ENCODE measurements at regions not wholly inside any gene's neighbourhood (a gene's known extent, or its start where the extent isn't known, plus 50 kb on each side); places are given as distances from the start of the nearest gene placed in this dataset.

DNA sequence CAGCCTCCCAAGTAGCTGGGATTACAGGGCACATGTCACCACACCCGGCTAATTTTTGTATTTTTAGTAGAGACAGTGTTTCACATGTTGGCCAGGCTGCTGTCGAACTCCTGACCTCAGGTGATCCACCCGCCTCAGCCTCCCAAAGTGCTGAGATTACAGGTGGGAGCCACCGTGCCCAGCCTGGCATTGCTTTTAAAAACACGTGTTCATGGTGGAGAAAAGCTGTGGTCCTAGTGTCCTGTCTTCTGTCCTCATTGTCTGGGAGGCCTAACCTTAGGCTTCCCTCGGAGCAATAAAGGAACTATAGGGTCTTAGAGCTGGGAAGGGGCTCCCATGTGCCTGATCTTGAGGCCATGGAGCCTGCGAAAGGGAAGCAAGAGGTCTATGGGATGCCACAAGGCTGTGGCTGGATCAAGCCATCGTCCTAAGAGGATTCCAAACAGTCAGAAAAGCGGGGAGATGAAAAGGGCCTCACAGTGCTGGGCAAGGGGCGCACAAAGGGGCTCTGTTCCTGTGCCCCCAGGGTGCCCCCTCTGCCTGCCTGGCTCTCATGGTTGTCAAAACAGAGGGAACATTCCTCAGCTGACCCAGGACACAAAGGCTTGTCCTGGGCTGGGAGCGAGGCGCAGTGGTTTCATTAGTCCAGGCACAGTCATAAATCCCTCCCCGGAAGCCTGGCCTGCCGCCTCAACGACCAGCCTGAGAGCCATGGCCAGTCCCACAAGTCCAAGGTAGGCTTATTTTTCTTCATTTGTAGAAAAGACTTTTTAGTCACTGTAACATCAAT lies 106.6 kb upstream of the TNS3 start:
- no peak for DNase-seq (ENCODE audit: low read depth in 1 of 2, low spot score in 2 of 2)
- no peak overlapping the region for H4K5ac ChIP-seq (ENCODE audit: insufficient read length, low read depth, low read length)
- no peak overlapping the region for H3K4me3 ChIP-seq (ENCODE audit: extremely low read depth in 1 of 4, insufficient read depth in 2 of 4, low read depth in 3 of 4, low read length in 4 of 4)
- no peak overlapping the region for H3K4ac ChIP-seq (replicated peaks; ENCODE audit: insufficient read length, low read depth, low read length)
- no peak overlapping the region for H2BK120ac ChIP-seq (replicated peaks; ENCODE audit: low read depth, low read length)
- H3K9me3 ChIP-seq (ENCODE audit: insufficient read depth in 2 of 2, low read depth in 1 of 2, low read length in 1 of 2): no peaks in the 10 kb centered on the region
- no peaks in the 10 kb centered on the region for H3K79me1 ChIP-seq (ENCODE audit: low read depth, low read length)
- no peak overlapping the region for H2BK12ac ChIP-seq (ENCODE audit: low read depth, low read length)
- H3K79me2 ChIP-seq (ENCODE audit: control insufficient read depth in 1 of 2, insufficient read depth in 2 of 2, low read length in 2 of 2): no peaks in the 10 kb centered on the region
- H3K56ac ChIP-seq (replicated peaks; ENCODE audit: insufficient read length, low read depth, low read length): no peak overlapping the region
- no peak overlapping the region; the same call in 1 of the 2 replicates for H4K8ac ChIP-seq (ENCODE audit: extremely low read depth, insufficient read depth, low read length)
- no peak overlapping the region for H3K4me2 ChIP-seq (ENCODE audit: insufficient read depth in 1 of 2, low read depth in 2 of 2, low read length in 2 of 2)
- WGBS, 2 experiments (ENCODE audit: extremely low coverage in 1 of 2, insufficient coverage in 1 of 2, insufficient read length in 1 of 2, insufficient replicate concordance in 2 of 2, low coverage in 1 of 2, low lambda C conversion rate in 2 of 2, missing lambda C conversion rate in 1 of 2): 79% methylated on average over 15 of the region's 15 CpGs; no CpG with 5 or more reads in 1 of the 2 experiments
- TF ChIP-seq EGR1 (IDR thresholded peaks at IDR 0.05; ENCODE audit: borderline replicate concordance, low read depth, low read length) (no peak), CHD1 (IDR thresholded peaks at IDR 0.05; ENCODE audit: low read depth, low read length) (no peak), KDM4A (IDR thresholded peaks at IDR 0.05; ENCODE audit: low read depth, low read length, severe bottlenecking) (no peak), NRF1 (IDR thresholded peaks at IDR 0.05; ENCODE audit: low read depth, low read length) (no peak), RAD21 (IDR thresholded peaks at IDR 0.05 in 1 of 2, conservative IDR thresholded peaks at IDR 0.05 in 1 of 2; ENCODE audit: low read depth in 2 of 2, low read length in 2 of 2) (no peak), POU5F1 (IDR thresholded peaks at IDR 0.05; ENCODE audit: low read depth, low read length) (no peak), FOSL1 (IDR thresholded peaks at IDR 0.05; ENCODE audit: insufficient read depth, low read depth, low read length) (no peak), CHD2 (IDR thresholded peaks at IDR 0.05; ENCODE audit: low read length) (no peak), RFX5 (IDR thresholded peaks at IDR 0.05; ENCODE audit: borderline replicate concordance, low read depth, low read length) (no peak), ZNF274 (IDR thresholded peaks at IDR 0.05; ENCODE audit: borderline replicate concordance, extremely low read depth, low read length) (no peak), SIN3A (conservative IDR thresholded peaks at IDR 0.05 in 1 of 2, IDR thresholded peaks at IDR 0.05 in 1 of 2; ENCODE audit: low read depth in 1 of 2, low read length in 2 of 2) (no peak), TAF1 (IDR thresholded peaks at IDR 0.05; ENCODE audit: low read depth, low read length) (no peak)
- TF ChIP-seq, protein P1, sequence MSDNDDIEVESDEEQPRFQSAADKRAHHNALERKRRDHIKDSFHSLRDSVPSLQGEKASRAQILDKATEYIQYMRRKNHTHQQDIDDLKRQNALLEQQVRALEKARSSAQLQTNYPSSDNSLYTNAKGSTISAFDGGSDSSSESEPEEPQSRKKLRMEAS (IDR thresholded peaks at IDR 0.05): no peak
- no peaks in the 10 kb centered on the region for H3K27me3 ChIP-seq (replicated peaks in 1 of 4; ENCODE audit: control insufficient read depth in 3 of 4, extremely low read depth in 1 of 4, insufficient read depth in 3 of 4, low read length in 3 of 4)
- no peaks in the 10 kb centered on the region; a peak in 1 of 7 replicates for H3K4me1 ChIP-seq (replicated peaks in 1 of 4; ENCODE audit: control insufficient read depth in 3 of 4, insufficient read depth in 4 of 4, low read length in 3 of 4)
- no peaks in the 10 kb centered on the region for H3K36me3 ChIP-seq (ENCODE audit: control insufficient read depth in 2 of 4, insufficient read depth in 4 of 4, low read length in 3 of 4)
- H3K14ac ChIP-seq (ENCODE audit: insufficient read length): no peak overlapping the region
- CTCF ChIA-PET (ENCODE audit: partially characterized antibody): interaction anchor here (0.7 kb wide), 1 partner anchor 259 kb away, joined by 3 read pairs; no protein-coding TSS in a partner anchor
- H2BK15ac ChIP-seq (ENCODE audit: low read length): no peak overlapping the region
- no peak overlapping the region for H3K23ac ChIP-seq (ENCODE audit: insufficient read length)
- H2AK5ac ChIP-seq (ENCODE audit: low read depth, low read length): no peak overlapping the region
- no peaks in the 10 kb centered on the region for H4K20me1 ChIP-seq (replicated peaks in 1 of 2; ENCODE audit: control insufficient read depth in 1 of 2, insufficient read depth in 2 of 2, low read length in 2 of 2)
- POLR2A ChIA-PET (ENCODE audit: partially characterized antibody): no interaction called here
- H2BK20ac ChIP-seq (ENCODE audit: low read length): no peak overlapping the region
- H2BK5ac ChIP-seq (ENCODE audit: low read depth, low read length): no peak overlapping the region
- H3K9ac ChIP-seq (replicated peaks in 1 of 4; ENCODE audit: extremely low read depth in 1 of 4, low read depth in 3 of 4, low read length in 3 of 4): no peak overlapping the region
- H3K18ac ChIP-seq (ENCODE audit: extremely low read depth, low read length): no peak overlapping the region
- H2AFZ ChIP-seq (ENCODE audit: low read length): no peak overlapping the region
- H3K23me2 ChIP-seq (ENCODE audit: low read depth, low read length): no peaks in the 10 kb centered on the region
- FAIRE-seq: no peak
- H3K27ac ChIP-seq (ENCODE audit: low read depth, low read length): no peak overlapping the region
- no peak overlapping the region for H4K91ac ChIP-seq (replicated peaks; ENCODE audit: insufficient read length, low read length)
